ENCODE measurements at regions not wholly inside any gene's neighbourhood (a gene's known extent, or its start where the extent isn't known, plus 50 kb on each side); places are given as distances from the start of the nearest gene placed in this dataset.

DNA sequence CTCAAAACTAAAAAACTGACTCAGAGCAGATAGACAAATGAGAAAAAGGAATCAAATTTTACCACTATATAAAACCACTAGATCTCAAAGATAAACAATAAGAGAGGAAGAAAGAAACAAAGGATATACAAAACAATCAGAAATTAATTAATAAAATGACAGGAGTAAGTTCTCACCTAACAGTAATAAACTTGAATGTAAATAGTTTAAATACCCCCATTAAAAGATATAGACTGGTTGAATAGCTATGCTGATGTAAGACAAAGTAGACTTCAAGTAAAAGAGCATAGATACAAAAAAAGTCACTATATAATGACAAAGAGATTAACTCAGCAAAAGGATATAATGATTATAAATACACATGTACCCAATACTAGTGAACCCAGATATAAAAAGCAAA, 72.3 kb upstream of the GNAZ start:
- no peaks in the 10 kb centered on the region for H3K4me1 ChIP-seq (ENCODE audit: control insufficient read depth in 2 of 3, insufficient read depth in 2 of 3, low read depth in 1 of 3, low read length in 3 of 3)
- no peak overlapping the region for H3K27ac ChIP-seq (ENCODE audit: low read depth in 2 of 2, low read length in 2 of 2)
- TF ChIP-seq, protein P1, sequence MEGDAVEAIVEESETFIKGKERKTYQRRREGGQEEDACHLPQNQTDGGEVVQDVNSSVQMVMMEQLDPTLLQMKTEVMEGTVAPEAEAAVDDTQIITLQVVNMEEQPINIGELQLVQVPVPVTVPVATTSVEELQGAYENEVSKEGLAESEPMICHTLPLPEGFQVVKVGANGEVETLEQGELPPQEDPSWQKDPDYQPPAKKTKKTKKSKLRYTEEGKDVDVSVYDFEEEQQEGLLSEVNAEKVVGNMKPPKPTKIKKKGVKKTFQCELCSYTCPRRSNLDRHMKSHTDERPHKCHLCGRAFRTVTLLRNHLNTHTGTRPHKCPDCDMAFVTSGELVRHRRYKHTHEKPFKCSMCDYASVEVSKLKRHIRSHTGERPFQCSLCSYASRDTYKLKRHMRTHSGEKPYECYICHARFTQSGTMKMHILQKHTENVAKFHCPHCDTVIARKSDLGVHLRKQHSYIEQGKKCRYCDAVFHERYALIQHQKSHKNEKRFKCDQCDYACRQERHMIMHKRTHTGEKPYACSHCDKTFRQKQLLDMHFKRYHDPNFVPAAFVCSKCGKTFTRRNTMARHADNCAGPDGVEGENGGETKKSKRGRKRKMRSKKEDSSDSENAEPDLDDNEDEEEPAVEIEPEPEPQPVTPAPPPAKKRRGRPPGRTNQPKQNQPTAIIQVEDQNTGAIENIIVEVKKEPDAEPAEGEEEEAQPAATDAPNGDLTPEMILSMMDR (IDR thresholded peaks at IDR 0.05; ENCODE audit: borderline replicate concordance, extremely low read depth, insufficient read depth), result no peak
- H3K4me3 ChIP-seq (ENCODE audit: low read length in 3 of 3), result no peak overlapping the region
- intact Hi-C loops (cut with DNase I), result no loop called here
- peaks cover 0 to 11% (median 0%) of the 10 kb centered on the region in 3 donors for H3K9me3 ChIP-seq (ENCODE audit: control insufficient read depth in 2 of 3, insufficient read depth in 1 of 3, low read length in 3 of 3)
- no peaks in the 10 kb centered on the region for H3K36me3 ChIP-seq (ENCODE audit: control insufficient read depth in 2 of 3, insufficient read depth in 3 of 3, low read length in 3 of 3)
- no peaks in the 10 kb centered on the region for H3K27me3 ChIP-seq (ENCODE audit: control insufficient read depth, insufficient read depth, low read length)
- FAIRE-seq (no peak), DNase-seq (no peak)
- no peak overlapping the region for H3K9ac ChIP-seq (ENCODE audit: low read length in 3 of 3)

DNA sequence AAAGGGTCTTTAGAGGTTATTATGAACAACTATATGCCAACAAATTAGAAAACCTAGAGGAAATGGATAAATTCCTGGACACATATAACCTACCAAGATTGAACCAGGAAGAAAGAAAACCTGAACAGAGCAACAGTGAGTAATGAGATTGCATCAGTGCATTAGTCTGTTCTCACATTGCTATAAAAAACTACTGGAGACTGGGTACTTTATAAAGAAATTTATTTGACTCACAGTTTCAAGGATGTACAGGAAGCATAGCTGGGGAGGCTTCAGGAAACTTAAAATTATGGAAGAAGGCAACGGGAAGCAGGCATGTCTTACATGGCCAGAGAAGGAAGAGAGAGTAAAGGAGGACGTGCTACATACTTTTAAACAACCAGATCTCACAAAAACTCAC, 70.8 kb upstream of the GNAZ start:
- TF ChIP-seq, protein P1 (IDR thresholded peaks at IDR 0.05; ENCODE audit: borderline replicate concordance, extremely low read depth, insufficient read depth), result no peak

DNA sequence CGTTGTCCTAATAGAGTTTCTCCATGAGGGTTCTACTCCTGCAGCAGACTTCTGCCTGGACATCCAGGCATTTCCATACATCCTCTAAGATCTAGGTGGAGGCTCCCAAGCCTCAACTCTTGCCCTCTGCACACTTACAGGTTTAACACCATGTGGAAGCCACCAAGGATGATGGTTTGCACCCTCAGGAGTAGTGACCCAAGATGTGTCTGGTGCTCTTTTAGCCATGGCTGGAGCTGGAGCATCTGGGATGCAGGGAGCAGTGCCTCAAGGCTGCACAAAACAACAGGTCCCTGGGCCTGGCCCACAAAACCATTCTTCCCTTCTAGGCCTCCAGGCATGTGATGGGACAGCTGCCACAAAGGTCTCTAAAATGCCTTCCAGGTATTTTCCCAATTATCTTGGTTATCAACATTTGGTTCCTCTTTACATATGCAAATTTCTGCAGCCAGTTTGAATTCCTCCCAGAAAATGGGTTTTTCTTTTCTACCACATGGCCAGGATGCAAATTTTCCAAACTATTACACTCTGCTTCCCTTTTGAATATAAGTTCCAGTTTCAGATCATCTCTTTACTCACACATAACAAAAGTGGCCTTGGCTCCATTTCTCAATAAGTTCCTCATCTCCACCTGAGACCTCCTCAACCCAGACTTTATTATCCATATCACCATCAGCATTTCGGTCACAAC, 69.5 kb upstream of the GNAZ start:
- H3K9ac ChIP-seq (ENCODE audit: low read length in 3 of 3), result no peak overlapping the region
- TF ChIP-seq, protein P1 (IDR thresholded peaks at IDR 0.05; ENCODE audit: borderline replicate concordance, extremely low read depth, insufficient read depth), result no peak
- FAIRE-seq (no peak), DNase-seq (peak in 1 of 5 donors; percentile 30)
- H3K36me3 ChIP-seq (ENCODE audit: control insufficient read depth in 2 of 3, insufficient read depth in 3 of 3, low read length in 3 of 3), result no peaks in the 10 kb centered on the region
- no peaks in the 10 kb centered on the region for H3K27me3 ChIP-seq (ENCODE audit: control insufficient read depth, insufficient read depth, low read length)
- no peak overlapping the region for H3K27ac ChIP-seq (ENCODE audit: low read depth in 2 of 2, low read length in 2 of 2)
- intact Hi-C loops (cut with DNase I), result no loop called here
- no peak overlapping the region for H3K4me3 ChIP-seq (ENCODE audit: low read length in 3 of 3)
- no peaks in the 10 kb centered on the region for H3K4me1 ChIP-seq (ENCODE audit: control insufficient read depth in 2 of 3, insufficient read depth in 2 of 3, low read depth in 1 of 3, low read length in 3 of 3)
- H3K9me3 ChIP-seq (ENCODE audit: control insufficient read depth in 2 of 3, insufficient read depth in 1 of 3, low read length in 3 of 3), result peaks cover 0 to 11% (median 0%) of the 10 kb centered on the region in 3 donors

More for the DNA sequence above, 70.8 kb upstream of the GNAZ start:
- no peaks in the 10 kb centered on the region for H3K27me3 ChIP-seq (ENCODE audit: control insufficient read depth, insufficient read depth, low read length)
- intact Hi-C loops (cut with DNase I), result no loop called here
- H3K36me3 ChIP-seq (ENCODE audit: control insufficient read depth in 2 of 3, insufficient read depth in 3 of 3, low read length in 3 of 3), result no peaks in the 10 kb centered on the region
- H3K9ac ChIP-seq (ENCODE audit: low read length in 3 of 3), result no peak overlapping the region
- FAIRE-seq (no peak), DNase-seq (no peak)
- H3K4me1 ChIP-seq (ENCODE audit: control insufficient read depth in 2 of 3, insufficient read depth in 2 of 3, low read depth in 1 of 3, low read length in 3 of 3), result no peaks in the 10 kb centered on the region
- no peak overlapping the region for H3K4me3 ChIP-seq (ENCODE audit: low read length in 3 of 3)
- peaks cover 0 to 11% (median 0%) of the 10 kb centered on the region in 3 donors for H3K9me3 ChIP-seq (ENCODE audit: control insufficient read depth in 2 of 3, insufficient read depth in 1 of 3, low read length in 3 of 3)
- no peak overlapping the region for H3K27ac ChIP-seq (ENCODE audit: low read depth in 2 of 2, low read length in 2 of 2)

All from kidney (tissue), 13 donors.